ENCODE measurements at regions not wholly inside any gene's neighbourhood (a gene's known extent, or its start where the extent isn't known, plus 50 kb on each side); places are given as distances from the start of the nearest gene placed in this dataset.
"Not testable (repeated sequence)": the region's sequence is repeated elsewhere in the genome, so short reads cannot be mapped to it uniquely, and the experiment has no call there.

GRCh38 chr5:121503111-121503840 lies 348.4 kb upstream of the FTMT start:
- FAIRE-seq, result no peak

- FAIRE-seq, result no peak
These were observed 334.7 kb upstream of the FTMT start for GRCh38 chr5:121516997-121517396.

- no peak for FAIRE-seq
These were observed 326.0 kb upstream of the FTMT start for GRCh38 chr5:121525706-121526105.

GRCh38 chr5:121526908-121527307 lies 324.8 kb upstream of the FTMT start:
- FAIRE-seq, result no peak

- no peak for FAIRE-seq
These were observed 317.9 kb upstream of the FTMT start for GRCh38 chr5:121533814-121534213.

- no peak for FAIRE-seq
These were observed 300.7 kb upstream of the FTMT start for GRCh38 chr5:121550989-121551388.

GRCh38 chr5:121559832-121560231 lies 291.9 kb upstream of the FTMT start:
- no peak for FAIRE-seq

- FAIRE-seq, result no peak
These were observed 279.6 kb upstream of the FTMT start for GRCh38 chr5:121572061-121572460.

- no peak for FAIRE-seq
These were observed 277.8 kb upstream of the FTMT start for GRCh38 chr5:121573721-121574382.

GRCh38 chr5:121581588-121581987 lies 270.1 kb upstream of the FTMT start:
- FAIRE-seq, result no peak

GRCh38 chr5:121596882-121597281 lies 254.8 kb upstream of the FTMT start:
- FAIRE-seq, result no peak

- FAIRE-seq, result no peak
These were observed 242.9 kb upstream of the FTMT start for GRCh38 chr5:121608826-121609225.

- no peak for FAIRE-seq
These were observed 227.6 kb upstream of the FTMT start for GRCh38 chr5:121624035-121624434.

GRCh38 chr5:121628783-121629182 lies 222.9 kb upstream of the FTMT start:
- FAIRE-seq, result no peak

GRCh38 chr5:121630402-121630801 lies 221.3 kb upstream of the FTMT start:
- no peak for FAIRE-seq

GRCh38 chr5:121634946-121635345 lies 216.7 kb upstream of the FTMT start:
- FAIRE-seq, result no peak

- FAIRE-seq, result no peak
These were observed 213.6 kb upstream of the FTMT start for GRCh38 chr5:121638126-121638525.

GRCh38 chr5:121640298-121640697 lies 211.4 kb upstream of the FTMT start:
- no peak for FAIRE-seq

- no peak for FAIRE-seq
These were observed 193.5 kb upstream of the FTMT start for GRCh38 chr5:121658221-121658620.

- no peak for FAIRE-seq
These were observed 191.5 kb upstream of the FTMT start for GRCh38 chr5:121660142-121660541.

- FAIRE-seq, result not testable (repeated sequence)
These were observed 186.1 kb upstream of the FTMT start for GRCh38 chr5:121665542-121665941.

GRCh38 chr5:121667292-121667691 lies 184.4 kb upstream of the FTMT start:
- no peak for FAIRE-seq

GRCh38 chr5:121668635-121669034 lies 183.0 kb upstream of the FTMT start:
- FAIRE-seq, result no peak

GRCh38 chr5:121671624-121672023 lies 180.1 kb upstream of the FTMT start:
- FAIRE-seq, result no peak

GRCh38 chr5:121675924-121676323 lies 175.8 kb upstream of the FTMT start:
- no peak for FAIRE-seq

All from colon (tissue), 2 donors.